ENCODE measurements at regions not wholly inside any gene's neighbourhood (a gene's known extent, or its start where the extent isn't known, plus 50 kb on each side); places are given as distances from the start of the nearest gene placed in this dataset.
"Not testable (repeated sequence)": the region's sequence is repeated elsewhere in the genome, so short reads cannot be mapped to it uniquely, and the experiment has no call there.

DNA sequence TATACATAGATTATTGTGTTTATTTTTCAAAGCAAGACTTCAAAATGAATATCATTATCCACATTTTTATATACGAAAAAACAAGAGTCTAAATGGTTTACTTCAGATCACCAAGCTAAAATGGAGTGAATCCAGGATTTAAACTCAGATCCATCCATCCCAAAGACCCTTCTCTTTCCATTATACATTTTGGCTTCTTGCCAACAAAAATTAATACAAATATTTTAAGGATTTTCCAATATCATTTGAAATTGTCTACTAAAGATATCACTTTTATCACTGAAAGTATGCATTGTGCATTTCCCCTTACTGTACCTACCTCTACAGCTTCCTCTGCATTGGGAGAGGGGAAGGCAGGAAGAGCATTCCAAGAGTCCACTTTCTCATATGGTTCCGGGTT is 541.2 kb downstream of the RPS29 start:
- intact Hi-C loops (cut with micrococcal nuclease): no loop called here

DNA sequence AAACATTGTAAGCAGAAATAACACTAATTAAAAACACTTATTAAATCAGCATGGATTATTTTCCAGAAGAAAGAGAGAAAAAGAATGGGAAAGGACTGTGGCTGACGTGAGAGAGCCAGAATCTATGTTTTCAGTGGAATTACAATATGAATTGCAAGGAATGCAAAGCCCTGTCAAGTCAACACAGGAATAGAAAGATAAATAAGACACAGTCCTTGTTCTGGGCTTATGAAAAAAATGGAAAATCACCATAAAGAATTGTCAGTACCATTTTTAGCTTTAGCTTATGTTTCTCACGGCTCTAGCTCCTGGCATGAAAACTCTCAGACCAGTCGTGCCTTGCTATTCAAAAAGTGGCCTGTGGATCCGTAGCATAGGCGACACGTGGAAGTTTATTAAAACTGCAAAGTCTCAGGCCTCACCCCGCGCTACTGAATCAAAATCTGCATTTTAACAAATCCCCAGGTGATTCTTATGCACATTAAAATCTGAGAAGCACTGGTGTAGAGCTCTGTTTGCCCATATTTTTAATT is 549.1 kb downstream of the RPS29 start:
- H3K9me3 Mint-ChIP-seq: no peaks in the 10 kb centered on the region
- no peak for DNase-seq (ENCODE audit: low spot score)
- no peaks in the 10 kb centered on the region for H3K4me1 Mint-ChIP-seq (ENCODE audit: low read depth)
- H3K4me3 Mint-ChIP-seq (ENCODE audit: low read depth): no peak overlapping the region
- H3K36me3 Mint-ChIP-seq (ENCODE audit: low read depth): no peaks in the 10 kb centered on the region
- H3K27ac Mint-ChIP-seq: no peak overlapping the region
- no peaks in the 10 kb centered on the region for H3K27me3 Mint-ChIP-seq (ENCODE audit: low read depth)
- intact Hi-C loops (cut with micrococcal nuclease): no loop called here

More for the DNA sequence above, 541.2 kb downstream of the RPS29 start:
- no peaks in the 10 kb centered on the region for H3K4me1 Mint-ChIP-seq (ENCODE audit: low read depth)
- H3K27ac Mint-ChIP-seq: no peak overlapping the region
- H3K4me3 Mint-ChIP-seq (ENCODE audit: low read depth): no peak overlapping the region
- no peaks in the 10 kb centered on the region for H3K36me3 Mint-ChIP-seq (ENCODE audit: low read depth)
- DNase-seq (ENCODE audit: low spot score): no peak
- H3K27me3 Mint-ChIP-seq (ENCODE audit: low read depth): no peaks in the 10 kb centered on the region
- no peaks in the 10 kb centered on the region for H3K9me3 Mint-ChIP-seq

- no peaks in the 10 kb centered on the region for H3K27me3 Mint-ChIP-seq (ENCODE audit: low read depth)
- no peaks in the 10 kb centered on the region for H3K36me3 Mint-ChIP-seq (ENCODE audit: low read depth)
- no peak overlapping the region for H3K27ac Mint-ChIP-seq
- H3K4me1 Mint-ChIP-seq (ENCODE audit: low read depth): no peaks in the 10 kb centered on the region
- H3K4me3 Mint-ChIP-seq (ENCODE audit: low read depth): no peak overlapping the region
- DNase-seq (ENCODE audit: low spot score): no peak
- H3K9me3 Mint-ChIP-seq: no peaks in the 10 kb centered on the region
- intact Hi-C loops (cut with micrococcal nuclease): no loop called here
These were observed 549.9 kb downstream of the RPS29 start for GRCh38 chr14:49036266-49036665.

DNA sequence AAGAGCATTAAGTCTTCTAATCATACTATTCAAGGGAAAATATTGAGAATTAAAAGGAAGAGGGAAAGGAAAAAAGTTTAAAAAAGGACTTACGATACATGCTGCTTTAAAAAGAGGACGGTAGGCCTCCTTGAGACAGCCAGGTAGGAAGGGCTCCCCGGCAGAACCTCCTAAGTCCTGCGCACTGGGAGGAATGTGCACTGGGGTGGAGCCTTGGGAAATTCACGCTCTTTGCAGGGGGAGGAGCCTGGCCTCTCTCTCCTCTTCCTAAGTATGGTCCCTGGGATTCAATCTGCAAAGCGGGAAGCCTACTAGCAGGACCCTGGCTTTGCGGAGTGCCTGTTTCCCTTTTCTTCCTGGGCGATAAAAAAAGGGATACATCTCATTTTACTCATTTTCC is 553.0 kb downstream of the RPS29 start:
- intact Hi-C loops (cut with micrococcal nuclease): no loop called here
- DNase-seq (ENCODE audit: low spot score): no peak

GRCh38 chr14:49031710-49032109 is 554.5 kb downstream of the RPS29 start:
- DNase-seq (ENCODE audit: low spot score); H3K9me3 Mint-ChIP-seq; intact Hi-C loops (cut with micrococcal nuclease); H3K27ac Mint-ChIP-seq; H3K36me3 Mint-ChIP-seq (ENCODE audit: low read depth); H3K4me3 Mint-ChIP-seq (ENCODE audit: low read depth); H3K4me1 Mint-ChIP-seq (ENCODE audit: low read depth); H3K27me3 Mint-ChIP-seq (ENCODE audit: low read depth): not testable (repeated sequence)

More for the DNA sequence above, 553.0 kb downstream of the RPS29 start:
- no peaks in the 10 kb centered on the region for H3K36me3 Mint-ChIP-seq (ENCODE audit: low read depth)
- no peaks in the 10 kb centered on the region for H3K4me1 Mint-ChIP-seq (ENCODE audit: low read depth)
- H3K27ac Mint-ChIP-seq: no peak overlapping the region
- no peak overlapping the region for H3K4me3 Mint-ChIP-seq (ENCODE audit: low read depth)
- H3K9me3 Mint-ChIP-seq: no peaks in the 10 kb centered on the region
- H3K27me3 Mint-ChIP-seq (ENCODE audit: low read depth): no peaks in the 10 kb centered on the region

GRCh38 chr14:49019467-49020115 is 566.6 kb downstream of the RPS29 start:
- no peaks in the 10 kb centered on the region for H3K27me3 Mint-ChIP-seq (ENCODE audit: low read depth)
- H3K27ac Mint-ChIP-seq: no peak overlapping the region
- no peaks in the 10 kb centered on the region for H3K36me3 Mint-ChIP-seq (ENCODE audit: low read depth)
- intact Hi-C loops (cut with micrococcal nuclease): no loop called here
- no peak for DNase-seq (ENCODE audit: low spot score)
- no peak overlapping the region for H3K4me3 Mint-ChIP-seq (ENCODE audit: low read depth)
- no peaks in the 10 kb centered on the region for H3K4me1 Mint-ChIP-seq (ENCODE audit: low read depth)
- no peaks in the 10 kb centered on the region for H3K9me3 Mint-ChIP-seq

GRCh38 chr14:49017447-49017846 is 568.7 kb downstream of the RPS29 start:
- no peak overlapping the region for H3K27ac Mint-ChIP-seq
- DNase-seq (ENCODE audit: low spot score): no peak
- no peak overlapping the region for H3K4me3 Mint-ChIP-seq (ENCODE audit: low read depth)
- intact Hi-C loops (cut with micrococcal nuclease): no loop called here
- no peaks in the 10 kb centered on the region for H3K36me3 Mint-ChIP-seq (ENCODE audit: low read depth)
- no peaks in the 10 kb centered on the region for H3K4me1 Mint-ChIP-seq (ENCODE audit: low read depth)
- H3K9me3 Mint-ChIP-seq: no peaks in the 10 kb centered on the region
- no peaks in the 10 kb centered on the region for H3K27me3 Mint-ChIP-seq (ENCODE audit: low read depth)

DNA sequence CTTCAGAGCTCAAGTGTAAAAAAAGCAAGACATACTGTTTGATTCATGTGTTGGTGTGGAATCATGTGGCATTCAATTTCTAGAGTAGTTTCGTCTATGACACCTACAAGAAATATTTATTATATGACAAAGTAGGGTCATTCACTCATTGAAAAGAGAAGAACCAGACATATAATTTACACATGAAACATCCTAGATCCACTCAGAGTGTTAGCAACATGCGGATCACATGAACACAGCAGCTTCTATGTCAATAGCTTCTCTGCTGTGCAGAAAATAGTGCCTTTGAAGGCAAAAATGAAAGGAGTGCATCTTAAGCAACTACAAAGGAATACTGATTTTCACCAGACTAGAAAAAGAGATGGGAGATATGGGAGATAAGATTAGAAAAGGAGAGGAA is 569.8 kb downstream of the RPS29 start:
- DNase-seq (ENCODE audit: low spot score): no peak
- Mint-ChIP-seq H3K36me3 (ENCODE audit: low read depth) (no peaks in the 10 kb centered on the region), H3K4me3 (ENCODE audit: low read depth) (no peak overlapping the region), H3K27ac (no peak overlapping the region), H3K9me3 (no peaks in the 10 kb centered on the region), H3K4me1 (ENCODE audit: low read depth) (no peaks in the 10 kb centered on the region), H3K27me3 (ENCODE audit: low read depth) (no peaks in the 10 kb centered on the region)
- intact Hi-C loops (cut with micrococcal nuclease): no loop called here

GRCh38 chr14:49014476-49014875 is 571.7 kb downstream of the RPS29 start:
- intact Hi-C loops (cut with micrococcal nuclease): no loop called here
- Mint-ChIP-seq H3K27ac (no peak overlapping the region), H3K27me3 (ENCODE audit: low read depth) (no peaks in the 10 kb centered on the region), H3K36me3 (ENCODE audit: low read depth) (no peaks in the 10 kb centered on the region), H3K4me3 (ENCODE audit: low read depth) (no peak overlapping the region), H3K9me3 (no peaks in the 10 kb centered on the region), H3K4me1 (ENCODE audit: low read depth) (no peaks in the 10 kb centered on the region)
- DNase-seq (ENCODE audit: low spot score): no peak

- intact Hi-C loops (cut with micrococcal nuclease): no loop called here
- Mint-ChIP-seq H3K4me1 (ENCODE audit: low read depth) (no peaks in the 10 kb centered on the region), H3K9me3 (no peaks in the 10 kb centered on the region), H3K4me3 (ENCODE audit: low read depth) (no peak overlapping the region), H3K36me3 (ENCODE audit: low read depth) (no peaks in the 10 kb centered on the region), H3K27ac (no peak overlapping the region), H3K27me3 (ENCODE audit: low read depth) (no peaks in the 10 kb centered on the region)
- no peak for DNase-seq (ENCODE audit: low spot score)
These were observed 577.8 kb downstream of the RPS29 start for GRCh38 chr14:49008363-49008762.

- intact Hi-C loops (cut with micrococcal nuclease): no loop called here
- H3K4me1 Mint-ChIP-seq (ENCODE audit: low read depth): no peaks in the 10 kb centered on the region
- H3K36me3 Mint-ChIP-seq (ENCODE audit: low read depth): no peaks in the 10 kb centered on the region
- no peaks in the 10 kb centered on the region for H3K27me3 Mint-ChIP-seq (ENCODE audit: low read depth)
- no peak overlapping the region for H3K4me3 Mint-ChIP-seq (ENCODE audit: low read depth)
- no peaks in the 10 kb centered on the region for H3K9me3 Mint-ChIP-seq
- no peak overlapping the region for H3K27ac Mint-ChIP-seq
- no peak for DNase-seq (ENCODE audit: low spot score)
These were observed 595.0 kb downstream of the RPS29 start for GRCh38 chr14:48991141-48991540.

DNA sequence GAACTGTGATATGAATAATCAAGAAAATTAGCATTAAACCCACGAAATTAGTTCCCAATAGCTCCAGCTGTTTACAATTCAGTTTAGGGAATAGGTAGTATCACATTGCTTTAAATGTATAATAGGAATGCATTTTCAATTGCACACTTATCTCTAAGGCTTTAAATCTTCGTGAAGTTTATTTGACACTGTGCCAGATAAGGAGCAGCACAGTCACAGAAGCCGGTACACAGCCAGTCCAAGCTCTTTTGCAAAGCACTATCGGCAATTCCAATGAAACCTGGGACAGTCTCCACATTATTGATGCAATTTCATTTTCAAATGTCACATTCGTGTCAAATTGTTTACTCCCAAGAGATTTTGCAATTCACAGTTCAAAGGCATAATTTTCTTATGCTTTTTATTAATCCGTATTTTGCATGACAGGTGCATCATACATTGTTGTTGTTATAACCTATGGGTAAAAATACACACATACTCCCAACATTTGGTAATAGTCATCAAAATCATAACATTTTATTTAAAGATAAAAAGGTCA is 602.8 kb downstream of the RPS29 start:
- Mint-ChIP-seq H3K36me3 (ENCODE audit: low read depth) (no peaks in the 10 kb centered on the region), H3K27me3 (ENCODE audit: low read depth) (no peaks in the 10 kb centered on the region), H3K4me1 (ENCODE audit: low read depth) (no peaks in the 10 kb centered on the region), H3K9me3 (no peaks in the 10 kb centered on the region), H3K27ac (no peak overlapping the region), H3K4me3 (ENCODE audit: low read depth) (no peak overlapping the region)
- intact Hi-C loops (cut with micrococcal nuclease): no loop called here
- no peak for DNase-seq (ENCODE audit: low spot score)

DNA sequence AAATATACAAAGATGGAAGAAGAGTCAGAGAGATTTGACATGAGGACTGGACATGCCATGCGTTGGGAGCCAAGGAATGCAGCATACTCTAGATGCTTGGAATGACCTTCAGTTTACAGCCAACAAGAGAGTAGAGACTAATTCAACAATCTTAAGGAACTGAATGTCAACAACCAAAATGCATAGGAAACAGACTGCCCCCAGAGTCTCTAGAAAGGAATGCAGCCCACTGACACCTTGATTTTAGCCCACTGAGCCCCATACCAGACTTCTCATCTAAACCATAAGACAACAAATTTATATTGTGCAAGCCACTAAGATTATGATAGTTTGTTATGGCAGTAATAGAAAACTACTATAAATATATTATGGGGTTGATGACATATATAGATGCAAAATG is 611.2 kb downstream of the RPS29 start:
- H3K27me3 Mint-ChIP-seq (ENCODE audit: low read depth): no peaks in the 10 kb centered on the region
- no peak overlapping the region for H3K27ac Mint-ChIP-seq
- peaks cover 2% of the 10 kb centered on the region for H3K9me3 Mint-ChIP-seq
- H3K4me3 Mint-ChIP-seq (ENCODE audit: low read depth): no peak overlapping the region
- H3K4me1 Mint-ChIP-seq (ENCODE audit: low read depth): peaks cover 8% of the 10 kb centered on the region
- H3K36me3 Mint-ChIP-seq (ENCODE audit: low read depth): no peaks in the 10 kb centered on the region
- intact Hi-C loops (cut with micrococcal nuclease): loop anchor here (10.0 kb wide), 1 partner anchor 70 kb away; no protein-coding TSS in a partner anchor
- DNase-seq (ENCODE audit: low spot score): no peak
